K562 (cell line): ENCODE measurements at regions not wholly inside any gene's neighbourhood (a gene's known extent, or its start where the extent isn't known, plus 50 kb on each side); places are given as distances from the start of the nearest gene placed in this dataset.

Source experiments
- BDP1 ChIP-seq: IDR thresholded peaks from 3 replicates; pipeline ENCODE4 v1.6.1; 2011; ENCODE audit not compliant: insufficient read length, insufficient read depth
- CBX1 ChIP-seq: sonication (generic); IDR thresholded peaks from 2 replicates; pipeline ENCODE4 v1.6.1; 2016; ENCODE audit warnings: antibody characterized with exemption, low read depth, mild to moderate bottlenecking
- CEBPG ChIP-seq, 3 experiments: fragments of 200-800 bp in 1 of 3; sonication (Bioruptor generic) in 1 of 3; sonication (generic) in 1 of 3; formaldehyde crosslinking in 1 of 3; IDR thresholded peaks in 2 of 3; conservative IDR thresholded peaks in 1 of 3; 2 replicates each; pipeline versions ENCODE4 v1.6.1 to v1.8.0; 2016 to 2022; ENCODE audit warnings: missing compliant biosample characterization in 2 of 3, missing genetic modification characterization in 2 of 3, mild to moderate bottlenecking in 1 of 3, missing genetic modification reagents in 1 of 3
- E2F6 ChIP-seq, 2 experiments: IDR thresholded peaks; 2 replicates each; pipeline ENCODE4 v1.6.1; 2011; ENCODE audit warnings: borderline replicate concordance in 1 of 2, control low read depth in 1 of 2, low read depth in 1 of 2, low read length in 1 of 2, mild to moderate bottlenecking in 1 of 2, mixed read lengths in 1 of 2, moderate library complexity in 1 of 2; ENCODE audit not compliant: insufficient read depth in 1 of 2, insufficient read length in 1 of 2, poor library complexity in 1 of 2, severe bottlenecking in 1 of 2; ENCODE audit errors: extremely low read depth in 1 of 2
- ETV6 ChIP-seq, 3 experiments: fragments of 150-350 bp in 1 of 3; sonication (generic) in 1 of 3; formaldehyde crosslinking in 1 of 3; IDR thresholded peaks; 2 replicates each; pipeline versions ENCODE4 v1.6.1 to v1.8.0; 2014 to 2022; ENCODE audit warnings: borderline replicate concordance in 2 of 3, low read depth in 2 of 3, antibody characterized with exemption in 1 of 3, low read length in 1 of 3, mild to moderate bottlenecking in 1 of 3, missing genetic modification reagents in 1 of 3
- HNRNPL ChIP-seq: fragments of 200-400 bp; formaldehyde crosslinking; IDR thresholded peaks from 2 replicates; pipeline ENCODE4 v1.6.1; 2017; ENCODE audit warnings: low read depth, mild to moderate bottlenecking, low read length
- MYNN ChIP-seq, 2 experiments: sonication (generic); formaldehyde crosslinking in 1 of 2; IDR thresholded peaks; 2 replicates each; pipeline versions ENCODE4 v1.5.0 to v1.6.1; 2016 to 2020; ENCODE audit warnings: antibody characterized with exemption in 1 of 2, missing genetic modification reagents in 1 of 2
- NEUROD1 ChIP-seq: fragments of 150-350 bp; IDR thresholded peaks from 2 replicates; pipeline ENCODE4 v1.6.1; 2014; ENCODE audit warnings: borderline replicate concordance, low read length, low read depth; ENCODE audit not compliant: partially characterized antibody
- NFYB ChIP-seq: IDR thresholded peaks from 2 replicates; pipeline ENCODE4 v1.6.1; 2011; ENCODE audit warnings: mild to moderate bottlenecking, moderate library complexity; ENCODE audit not compliant: insufficient read length; ENCODE audit errors: extremely low read depth
- PHB2 ChIP-seq: fragments of 450-650 bp; IDR thresholded peaks from 2 replicates; pipeline ENCODE4 v1.6.1; 2017; ENCODE audit warnings: low read depth
- RBM15 ChIP-seq: fragments of 200-400 bp; formaldehyde crosslinking; IDR thresholded peaks from 2 replicates; pipeline ENCODE4 v1.6.1; 2018; ENCODE audit warnings: mild to moderate bottlenecking, low read length, moderate library complexity; ENCODE audit not compliant: insufficient read depth
- SIRT6 ChIP-seq: IDR thresholded peaks from one replicate; pipeline ENCODE4 v1.6.1; 2012; ENCODE audit warnings: low read depth, mild to moderate bottlenecking, control low read depth, inconsistent platforms, low read length, moderate library complexity
- SMC3 ChIP-seq: conservative IDR thresholded peaks from 2 replicates; pipeline ENCODE4 v1.6.1; 2011; ENCODE audit warnings: low read depth, low read length, improper control_type of control experiment; ENCODE audit not compliant: insufficient read depth
- SRSF9 ChIP-seq: fragments of 200-400 bp; formaldehyde crosslinking; IDR thresholded peaks from 2 replicates; pipeline ENCODE4 v1.6.1; 2017; ENCODE audit warnings: low read depth, low read length, borderline replicate concordance
- ZNF23 ChIP-seq: fragments of 250-450 bp; sonication (Bioruptor Pico); IDR thresholded peaks from 2 replicates; pipeline ENCODE4 v1.4.0; 2020; ENCODE audit warnings: mild to moderate bottlenecking
- ZNF699 ChIP-seq: fragments of 250-450 bp; sonication (Bioruptor Pico); IDR thresholded peaks from 2 replicates; pipeline ENCODE4 v1.8.0; 2021; ENCODE audit warnings: mild to moderate bottlenecking, moderate library complexity; ENCODE audit not compliant: insufficient replicate concordance
- ZNF77 ChIP-seq: fragments of 250-450 bp; sonication (Bioruptor Pico); IDR thresholded peaks from 2 replicates; pipeline ENCODE4 v1.5.0; 2020
- TF ChIP-seq, protein P1 (sequence below), 2 experiments: fragments of 450-650 bp in 1 of 2; sonication (generic) in 1 of 2; formaldehyde crosslinking in 1 of 2; IDR thresholded peaks in 1 of 2; conservative IDR thresholded peaks in 1 of 2; 2 replicates each; pipeline versions ENCODE4 v1.6.1 to v1.8.1; 2016 to 2023; ENCODE audit warnings: mild to moderate bottlenecking in 2 of 2, moderate library complexity in 2 of 2, inconsistent platforms in 1 of 2, missing genetic modification reagents in 1 of 2
- TF ChIP-seq, protein P2 (sequence below): fragments of 450-650 bp; IDR thresholded peaks from 2 replicates; pipeline ENCODE4 v1.6.1; 2016; ENCODE audit warnings: low read depth, mild to moderate bottlenecking, moderate library complexity
- TF ChIP-seq, protein P3 (sequence below): fragments of 250-450 bp; sonication (Bioruptor Pico); IDR thresholded peaks from 2 replicates; pipeline ENCODE4 v1.9.0; 2021; ENCODE audit warnings: mild to moderate bottlenecking
- TF ChIP-seq, protein P4 (sequence below): fragments of 250-450 bp; sonication (Bioruptor Pico); IDR thresholded peaks from 2 replicates; pipeline ENCODE4 v1.4.0; 2020; ENCODE audit warnings: mild to moderate bottlenecking, moderate library complexity, borderline replicate concordance

- no peak for TF ChIP-seq E2F6 (IDR thresholded peaks at IDR 0.05; ENCODE audit: borderline replicate concordance in 1 of 2, extremely low read depth in 1 of 2, insufficient read depth in 1 of 2, insufficient read length in 1 of 2, low read depth in 1 of 2, low read length in 1 of 2, poor library complexity in 1 of 2, severe bottlenecking in 1 of 2)
- TF ChIP-seq, protein P1, sequence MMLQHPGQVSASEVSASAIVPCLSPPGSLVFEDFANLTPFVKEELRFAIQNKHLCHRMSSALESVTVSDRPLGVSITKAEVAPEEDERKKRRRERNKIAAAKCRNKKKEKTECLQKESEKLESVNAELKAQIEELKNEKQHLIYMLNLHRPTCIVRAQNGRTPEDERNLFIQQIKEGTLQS (IDR thresholded peaks at IDR 0.05): no peak
- TF ChIP-seq, protein P1 (CRISPR knock-in tag; conservative IDR thresholded peaks at IDR 0.05): no peak
- TF ChIP-seq CEBPG (CRISPR knock-in tag; IDR thresholded peaks at IDR 0.05): no peak
- no peak for TF ChIP-seq CEBPG (tag; conservative IDR thresholded peaks at IDR 0.05 in 1 of 2, IDR thresholded peaks at IDR 0.05 in 1 of 2)
- no peak for TF ChIP-seq PHB2
- no peak for TF ChIP-seq NFYB
- no peak for TF ChIP-seq CBX1
- TF ChIP-seq, protein P2, sequence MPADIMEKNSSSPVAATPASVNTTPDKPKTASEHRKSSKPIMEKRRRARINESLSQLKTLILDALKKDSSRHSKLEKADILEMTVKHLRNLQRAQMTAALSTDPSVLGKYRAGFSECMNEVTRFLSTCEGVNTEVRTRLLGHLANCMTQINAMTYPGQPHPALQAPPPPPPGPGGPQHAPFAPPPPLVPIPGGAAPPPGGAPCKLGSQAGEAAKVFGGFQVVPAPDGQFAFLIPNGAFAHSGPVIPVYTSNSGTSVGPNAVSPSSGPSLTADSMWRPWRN: no peak
- no peak for TF ChIP-seq ZNF23 (CRISPR knock-in tag)
- TF ChIP-seq, protein P3, sequence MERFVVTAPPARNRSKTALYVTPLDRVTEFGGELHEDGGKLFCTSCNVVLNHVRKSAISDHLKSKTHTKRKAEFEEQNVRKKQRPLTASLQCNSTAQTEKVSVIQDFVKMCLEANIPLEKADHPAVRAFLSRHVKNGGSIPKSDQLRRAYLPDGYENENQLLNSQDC: no peak
- TF ChIP-seq, protein P4, sequence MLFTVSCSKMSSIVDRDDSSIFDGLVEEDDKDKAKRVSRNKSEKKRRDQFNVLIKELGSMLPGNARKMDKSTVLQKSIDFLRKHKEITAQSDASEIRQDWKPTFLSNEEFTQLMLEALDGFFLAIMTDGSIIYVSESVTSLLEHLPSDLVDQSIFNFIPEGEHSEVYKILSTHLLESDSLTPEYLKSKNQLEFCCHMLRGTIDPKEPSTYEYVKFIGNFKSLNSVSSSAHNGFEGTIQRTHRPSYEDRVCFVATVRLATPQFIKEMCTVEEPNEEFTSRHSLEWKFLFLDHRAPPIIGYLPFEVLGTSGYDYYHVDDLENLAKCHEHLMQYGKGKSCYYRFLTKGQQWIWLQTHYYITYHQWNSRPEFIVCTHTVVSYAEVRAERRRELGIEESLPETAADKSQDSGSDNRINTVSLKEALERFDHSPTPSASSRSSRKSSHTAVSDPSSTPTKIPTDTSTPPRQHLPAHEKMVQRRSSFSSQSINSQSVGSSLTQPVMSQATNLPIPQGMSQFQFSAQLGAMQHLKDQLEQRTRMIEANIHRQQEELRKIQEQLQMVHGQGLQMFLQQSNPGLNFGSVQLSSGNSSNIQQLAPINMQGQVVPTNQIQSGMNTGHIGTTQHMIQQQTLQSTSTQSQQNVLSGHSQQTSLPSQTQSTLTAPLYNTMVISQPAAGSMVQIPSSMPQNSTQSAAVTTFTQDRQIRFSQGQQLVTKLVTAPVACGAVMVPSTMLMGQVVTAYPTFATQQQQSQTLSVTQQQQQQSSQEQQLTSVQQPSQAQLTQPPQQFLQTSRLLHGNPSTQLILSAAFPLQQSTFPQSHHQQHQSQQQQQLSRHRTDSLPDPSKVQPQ (CRISPR knock-in tag): no peak
- TF ChIP-seq SIRT6: no peak
- no peak for TF ChIP-seq SRSF9
- TF ChIP-seq ZNF699 (CRISPR knock-in tag): no peak
- TF ChIP-seq ZNF77 (CRISPR knock-in tag): no peak
- TF ChIP-seq HNRNPL: no peak
- no peak for TF ChIP-seq ETV6 (IDR thresholded peaks at IDR 0.05; ENCODE audit: borderline replicate concordance in 1 of 2, low read depth in 2 of 2, low read length in 1 of 2)
- TF ChIP-seq ETV6 (CRISPR knock-in tag; IDR thresholded peaks at IDR 0.05; ENCODE audit: borderline replicate concordance): no peak
- no peak for TF ChIP-seq RBM15
- TF ChIP-seq NEUROD1: no peak
- TF ChIP-seq MYNN (IDR thresholded peaks at IDR 0.05): peak; percentile 71; the same call in 1 of the 2 replicates
- no peak for TF ChIP-seq MYNN (CRISPR knock-in tag; IDR thresholded peaks at IDR 0.05)
- no peak for TF ChIP-seq SMC3
- TF ChIP-seq BDP1: no peak
Measured at GRCh38 chr6:15730442-15730841, 67.6 kb upstream of the DTNBP1 start (continued).
